NT2/D1 (cell line): ENCODE measurements at regions not wholly inside any gene's neighbourhood (a gene's known extent, or its start where the extent isn't known, plus 50 kb on each side); places are given as distances from the start of the nearest gene placed in this dataset.

ENCODE experiments used
- SUZ12 ChIP-seq: IDR thresholded peaks from 2 replicates; pipeline ENCODE4 v1.6.1; 2011; ENCODE audit not compliant: insufficient read length, insufficient read depth; ENCODE audit errors: extremely low read depth
- YY1 ChIP-seq: IDR thresholded peaks from 2 replicates; pipeline ENCODE4 v1.6.1; 2011; ENCODE audit not compliant: insufficient read length, insufficient read depth

- TF ChIP-seq YY1 (no peak), SUZ12 (no peak)
Observed at GRCh38 chr2:129231924-129232323, 747.5 kb upstream of the RAB6C start.
